GM12874 (cell line): ENCODE measurements at regions not wholly inside any gene's neighbourhood (a gene's known extent, or its start where the extent isn't known, plus 50 kb on each side); places are given as distances from the start of the nearest gene placed in this dataset.

ENCODE experiments used
- TF ChIP-seq, protein P1 (sequence below): IDR thresholded peaks from 2 replicates; pipeline ENCODE4 v1.5.1; 2011; ENCODE audit warnings: low read depth, mild to moderate bottlenecking, control low read depth, low read length, moderate library complexity; ENCODE audit not compliant: insufficient read depth

DNA sequence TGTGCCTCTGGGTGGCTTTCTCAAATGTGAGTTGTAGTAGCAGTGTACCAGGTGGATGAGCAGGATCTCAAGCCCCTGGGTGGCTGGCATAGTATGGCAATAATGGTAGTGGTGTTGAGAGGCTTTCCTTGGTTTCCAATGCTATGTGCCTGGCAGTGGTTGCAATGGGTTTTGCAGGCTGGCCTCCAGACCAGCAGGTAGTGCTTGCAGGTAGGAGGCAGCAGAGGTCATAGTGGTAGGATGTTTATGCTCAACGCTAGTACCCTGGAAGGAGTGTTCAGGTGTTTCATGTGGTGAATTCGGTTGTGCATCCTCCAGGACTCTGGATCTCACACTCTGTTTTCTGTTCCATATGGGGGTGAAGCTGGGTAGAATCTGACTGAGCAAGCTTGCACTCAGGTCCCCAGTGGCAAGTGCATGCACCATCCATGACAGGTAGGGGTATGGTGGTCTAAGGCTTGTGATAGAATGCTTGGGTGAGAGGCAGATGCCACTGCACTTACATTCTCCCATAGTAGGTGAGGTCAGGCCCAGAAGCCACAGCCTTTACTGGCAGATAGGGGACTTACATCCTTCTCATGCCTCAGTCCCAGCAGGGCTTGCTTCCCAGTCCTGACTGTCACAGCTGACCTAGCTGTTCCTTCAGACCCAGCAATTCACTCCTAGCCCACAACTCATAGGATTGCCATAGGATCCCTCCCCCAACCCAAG, 410.5 kb upstream of the LRRC7 start:
- TF ChIP-seq, protein P1, sequence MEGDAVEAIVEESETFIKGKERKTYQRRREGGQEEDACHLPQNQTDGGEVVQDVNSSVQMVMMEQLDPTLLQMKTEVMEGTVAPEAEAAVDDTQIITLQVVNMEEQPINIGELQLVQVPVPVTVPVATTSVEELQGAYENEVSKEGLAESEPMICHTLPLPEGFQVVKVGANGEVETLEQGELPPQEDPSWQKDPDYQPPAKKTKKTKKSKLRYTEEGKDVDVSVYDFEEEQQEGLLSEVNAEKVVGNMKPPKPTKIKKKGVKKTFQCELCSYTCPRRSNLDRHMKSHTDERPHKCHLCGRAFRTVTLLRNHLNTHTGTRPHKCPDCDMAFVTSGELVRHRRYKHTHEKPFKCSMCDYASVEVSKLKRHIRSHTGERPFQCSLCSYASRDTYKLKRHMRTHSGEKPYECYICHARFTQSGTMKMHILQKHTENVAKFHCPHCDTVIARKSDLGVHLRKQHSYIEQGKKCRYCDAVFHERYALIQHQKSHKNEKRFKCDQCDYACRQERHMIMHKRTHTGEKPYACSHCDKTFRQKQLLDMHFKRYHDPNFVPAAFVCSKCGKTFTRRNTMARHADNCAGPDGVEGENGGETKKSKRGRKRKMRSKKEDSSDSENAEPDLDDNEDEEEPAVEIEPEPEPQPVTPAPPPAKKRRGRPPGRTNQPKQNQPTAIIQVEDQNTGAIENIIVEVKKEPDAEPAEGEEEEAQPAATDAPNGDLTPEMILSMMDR: no peak

DNA sequence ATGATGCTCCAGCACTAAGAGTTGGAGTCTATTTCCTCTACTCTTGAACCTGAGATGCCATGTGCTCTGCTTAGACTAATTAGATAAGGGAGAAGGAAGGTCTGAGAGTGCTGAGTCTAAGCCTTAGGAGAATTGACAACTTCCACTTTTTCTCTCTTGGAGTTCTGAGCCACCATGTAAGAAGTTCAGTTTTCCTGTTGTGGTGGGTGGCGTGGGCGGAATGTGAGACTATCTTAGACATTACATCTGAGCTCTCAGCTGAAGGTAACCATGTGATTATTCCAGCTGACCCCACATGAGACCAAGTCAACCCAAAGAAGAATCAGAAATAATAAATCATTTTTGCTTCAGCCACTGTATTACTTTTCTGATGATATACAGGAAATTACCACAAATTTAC, 404.5 kb upstream of the LRRC7 start:
- TF ChIP-seq, protein P1: no peak

DNA sequence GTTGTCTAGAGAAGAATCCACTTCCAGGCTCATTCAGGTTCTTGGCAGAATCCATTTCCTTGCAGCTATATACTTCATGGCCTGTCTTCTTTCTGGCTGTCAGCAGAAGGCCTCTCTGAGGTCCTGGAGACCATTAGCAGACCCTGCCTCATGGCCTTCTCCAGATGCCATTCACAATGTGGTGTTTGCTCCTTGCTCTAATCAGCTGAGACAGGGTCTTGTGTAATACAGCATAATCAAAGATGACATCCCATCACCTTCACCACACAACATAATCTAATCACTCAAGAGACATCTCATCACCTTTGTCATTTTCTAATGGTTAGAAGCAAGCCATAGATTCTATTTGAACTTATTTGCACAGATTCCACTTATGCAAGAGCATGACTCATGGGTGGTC, 403.9 kb upstream of the LRRC7 start:
- TF ChIP-seq, protein P1: no peak

DNA sequence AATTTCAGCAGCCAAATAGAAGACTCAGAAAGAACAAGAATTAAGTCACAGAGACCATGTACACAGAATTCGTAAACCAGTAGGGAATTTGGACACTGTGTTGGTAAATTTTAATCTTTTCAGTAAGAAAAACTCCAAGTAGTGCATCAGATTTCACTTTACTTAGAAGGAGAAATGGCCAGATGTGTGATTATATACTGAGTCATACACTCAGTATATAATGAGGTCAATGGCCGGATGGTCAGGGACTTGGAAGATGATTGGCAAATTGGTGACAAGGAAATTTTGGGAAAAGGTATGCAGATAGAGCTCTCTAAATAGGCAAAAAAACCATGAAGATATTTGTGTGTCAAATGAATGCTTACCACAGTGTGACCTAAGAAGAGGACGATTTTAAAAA, 399.8 kb upstream of the LRRC7 start:
- TF ChIP-seq, protein P1: no peak

DNA sequence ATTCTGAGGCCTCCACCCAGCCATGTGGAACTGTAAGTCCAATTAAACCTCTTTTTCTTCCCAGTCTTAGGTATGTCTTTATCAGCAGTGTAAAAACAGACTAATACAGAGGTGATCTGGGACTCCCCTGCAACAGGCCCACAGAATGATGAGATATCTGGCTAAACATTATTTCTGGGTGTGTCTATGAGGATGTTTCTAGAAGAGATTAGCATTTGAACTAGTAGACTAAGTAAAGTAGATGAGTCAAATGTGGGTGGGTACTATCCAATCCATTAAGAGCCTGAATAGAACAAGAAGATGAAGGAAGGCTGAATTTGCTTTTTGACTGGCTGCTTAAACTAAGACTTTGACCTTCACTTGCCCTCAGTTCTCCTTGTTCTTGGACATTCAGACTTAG, 396.5 kb upstream of the LRRC7 start:
- TF ChIP-seq, protein P1: no peak

DNA sequence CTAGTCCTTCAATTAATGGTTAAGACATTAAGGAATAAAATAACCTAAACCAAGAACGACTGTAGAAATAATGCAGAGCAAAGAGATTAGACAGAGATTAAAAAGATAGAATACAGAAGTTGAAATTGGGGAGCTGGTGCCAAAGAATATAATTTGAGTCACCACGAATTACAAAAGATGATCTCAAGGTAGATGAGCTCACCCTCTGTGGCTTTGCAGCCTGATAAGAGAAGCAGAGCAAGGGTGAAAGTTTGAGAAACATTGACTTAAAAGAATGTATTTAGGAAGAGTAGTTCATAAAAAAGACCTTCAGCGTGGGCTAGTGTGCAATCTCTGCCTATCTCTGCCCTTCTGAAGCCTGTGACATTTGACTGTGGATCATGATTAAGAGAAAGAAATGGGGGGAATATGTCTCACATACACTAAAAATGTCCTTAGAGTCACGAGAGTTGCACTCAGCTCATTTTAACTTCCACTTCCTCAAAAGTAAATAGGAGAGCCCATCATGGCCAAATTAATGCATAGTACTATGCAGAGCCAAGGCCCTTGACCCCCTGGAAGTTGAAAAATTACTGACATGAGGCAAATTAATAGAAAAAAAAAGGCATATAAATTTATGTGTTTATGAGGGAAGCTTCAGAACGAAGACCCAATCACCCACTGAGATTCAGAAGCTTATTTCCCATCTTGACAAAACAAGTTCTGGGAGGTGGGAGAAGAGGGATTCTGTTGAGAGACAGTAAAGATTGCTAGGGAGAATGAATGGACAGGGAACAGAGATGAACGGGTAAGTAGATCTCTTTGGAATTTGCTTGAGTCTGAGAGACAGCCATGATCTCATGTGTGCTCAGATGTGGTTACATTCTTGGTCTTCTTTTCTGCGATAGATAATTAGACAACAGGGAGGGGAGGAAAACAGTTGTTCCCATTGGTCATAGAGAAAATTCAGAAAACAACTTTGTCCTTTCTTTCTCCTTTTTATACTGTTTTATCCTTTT, 395.4 kb upstream of the LRRC7 start:
- TF ChIP-seq, protein P1: no peak

DNA sequence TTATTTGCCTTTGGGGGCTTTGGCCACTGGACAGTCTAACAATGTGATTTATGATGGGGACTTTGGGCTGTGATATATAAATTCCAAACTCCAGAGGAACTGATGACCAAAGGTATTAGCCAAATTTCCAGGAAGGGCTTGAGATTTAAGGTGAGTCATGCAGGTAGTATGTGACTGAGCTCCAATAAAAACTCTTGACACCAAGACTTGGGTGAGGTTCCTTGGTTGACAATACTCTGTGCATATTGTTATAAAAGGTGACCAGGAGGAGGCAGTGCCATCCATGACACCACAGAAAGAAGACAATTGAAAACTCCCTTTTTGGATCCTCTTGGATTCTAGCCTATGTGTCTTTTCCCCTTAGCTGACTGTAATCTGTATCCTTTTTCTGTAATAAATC, 392.7 kb upstream of the LRRC7 start:
- TF ChIP-seq, protein P1: no peak
